ENCODE measurements at regions not wholly inside any gene's neighbourhood (a gene's known extent, or its start where the extent isn't known, plus 50 kb on each side); places are given as distances from the start of the nearest gene placed in this dataset.

- TF ChIP-seq SIN3A (IDR thresholded peaks at IDR 0.05; ENCODE audit: borderline replicate concordance in 2 of 2, control insufficient read depth in 1 of 2, low read depth in 2 of 2, low read length in 2 of 2) (no peak), NCOA2 (IDR thresholded peaks at IDR 0.05; ENCODE audit: partially characterized antibody in 2 of 2) (no peak), TRIM28 (IDR thresholded peaks at IDR 0.05) (no peak), BCLAF1 (IDR thresholded peaks at IDR 0.05; ENCODE audit: borderline replicate concordance in 1 of 2, control insufficient read depth in 1 of 2, low read depth in 2 of 2, low read length in 1 of 2) (no peak), ZNF436 (CRISPR knock-in tag; IDR thresholded peaks at IDR 0.05) (no peak), RAD51 (IDR thresholded peaks at IDR 0.05; ENCODE audit: borderline replicate concordance, low read depth) (peak; percentile 77)
- TF ChIP-seq, protein P1, sequence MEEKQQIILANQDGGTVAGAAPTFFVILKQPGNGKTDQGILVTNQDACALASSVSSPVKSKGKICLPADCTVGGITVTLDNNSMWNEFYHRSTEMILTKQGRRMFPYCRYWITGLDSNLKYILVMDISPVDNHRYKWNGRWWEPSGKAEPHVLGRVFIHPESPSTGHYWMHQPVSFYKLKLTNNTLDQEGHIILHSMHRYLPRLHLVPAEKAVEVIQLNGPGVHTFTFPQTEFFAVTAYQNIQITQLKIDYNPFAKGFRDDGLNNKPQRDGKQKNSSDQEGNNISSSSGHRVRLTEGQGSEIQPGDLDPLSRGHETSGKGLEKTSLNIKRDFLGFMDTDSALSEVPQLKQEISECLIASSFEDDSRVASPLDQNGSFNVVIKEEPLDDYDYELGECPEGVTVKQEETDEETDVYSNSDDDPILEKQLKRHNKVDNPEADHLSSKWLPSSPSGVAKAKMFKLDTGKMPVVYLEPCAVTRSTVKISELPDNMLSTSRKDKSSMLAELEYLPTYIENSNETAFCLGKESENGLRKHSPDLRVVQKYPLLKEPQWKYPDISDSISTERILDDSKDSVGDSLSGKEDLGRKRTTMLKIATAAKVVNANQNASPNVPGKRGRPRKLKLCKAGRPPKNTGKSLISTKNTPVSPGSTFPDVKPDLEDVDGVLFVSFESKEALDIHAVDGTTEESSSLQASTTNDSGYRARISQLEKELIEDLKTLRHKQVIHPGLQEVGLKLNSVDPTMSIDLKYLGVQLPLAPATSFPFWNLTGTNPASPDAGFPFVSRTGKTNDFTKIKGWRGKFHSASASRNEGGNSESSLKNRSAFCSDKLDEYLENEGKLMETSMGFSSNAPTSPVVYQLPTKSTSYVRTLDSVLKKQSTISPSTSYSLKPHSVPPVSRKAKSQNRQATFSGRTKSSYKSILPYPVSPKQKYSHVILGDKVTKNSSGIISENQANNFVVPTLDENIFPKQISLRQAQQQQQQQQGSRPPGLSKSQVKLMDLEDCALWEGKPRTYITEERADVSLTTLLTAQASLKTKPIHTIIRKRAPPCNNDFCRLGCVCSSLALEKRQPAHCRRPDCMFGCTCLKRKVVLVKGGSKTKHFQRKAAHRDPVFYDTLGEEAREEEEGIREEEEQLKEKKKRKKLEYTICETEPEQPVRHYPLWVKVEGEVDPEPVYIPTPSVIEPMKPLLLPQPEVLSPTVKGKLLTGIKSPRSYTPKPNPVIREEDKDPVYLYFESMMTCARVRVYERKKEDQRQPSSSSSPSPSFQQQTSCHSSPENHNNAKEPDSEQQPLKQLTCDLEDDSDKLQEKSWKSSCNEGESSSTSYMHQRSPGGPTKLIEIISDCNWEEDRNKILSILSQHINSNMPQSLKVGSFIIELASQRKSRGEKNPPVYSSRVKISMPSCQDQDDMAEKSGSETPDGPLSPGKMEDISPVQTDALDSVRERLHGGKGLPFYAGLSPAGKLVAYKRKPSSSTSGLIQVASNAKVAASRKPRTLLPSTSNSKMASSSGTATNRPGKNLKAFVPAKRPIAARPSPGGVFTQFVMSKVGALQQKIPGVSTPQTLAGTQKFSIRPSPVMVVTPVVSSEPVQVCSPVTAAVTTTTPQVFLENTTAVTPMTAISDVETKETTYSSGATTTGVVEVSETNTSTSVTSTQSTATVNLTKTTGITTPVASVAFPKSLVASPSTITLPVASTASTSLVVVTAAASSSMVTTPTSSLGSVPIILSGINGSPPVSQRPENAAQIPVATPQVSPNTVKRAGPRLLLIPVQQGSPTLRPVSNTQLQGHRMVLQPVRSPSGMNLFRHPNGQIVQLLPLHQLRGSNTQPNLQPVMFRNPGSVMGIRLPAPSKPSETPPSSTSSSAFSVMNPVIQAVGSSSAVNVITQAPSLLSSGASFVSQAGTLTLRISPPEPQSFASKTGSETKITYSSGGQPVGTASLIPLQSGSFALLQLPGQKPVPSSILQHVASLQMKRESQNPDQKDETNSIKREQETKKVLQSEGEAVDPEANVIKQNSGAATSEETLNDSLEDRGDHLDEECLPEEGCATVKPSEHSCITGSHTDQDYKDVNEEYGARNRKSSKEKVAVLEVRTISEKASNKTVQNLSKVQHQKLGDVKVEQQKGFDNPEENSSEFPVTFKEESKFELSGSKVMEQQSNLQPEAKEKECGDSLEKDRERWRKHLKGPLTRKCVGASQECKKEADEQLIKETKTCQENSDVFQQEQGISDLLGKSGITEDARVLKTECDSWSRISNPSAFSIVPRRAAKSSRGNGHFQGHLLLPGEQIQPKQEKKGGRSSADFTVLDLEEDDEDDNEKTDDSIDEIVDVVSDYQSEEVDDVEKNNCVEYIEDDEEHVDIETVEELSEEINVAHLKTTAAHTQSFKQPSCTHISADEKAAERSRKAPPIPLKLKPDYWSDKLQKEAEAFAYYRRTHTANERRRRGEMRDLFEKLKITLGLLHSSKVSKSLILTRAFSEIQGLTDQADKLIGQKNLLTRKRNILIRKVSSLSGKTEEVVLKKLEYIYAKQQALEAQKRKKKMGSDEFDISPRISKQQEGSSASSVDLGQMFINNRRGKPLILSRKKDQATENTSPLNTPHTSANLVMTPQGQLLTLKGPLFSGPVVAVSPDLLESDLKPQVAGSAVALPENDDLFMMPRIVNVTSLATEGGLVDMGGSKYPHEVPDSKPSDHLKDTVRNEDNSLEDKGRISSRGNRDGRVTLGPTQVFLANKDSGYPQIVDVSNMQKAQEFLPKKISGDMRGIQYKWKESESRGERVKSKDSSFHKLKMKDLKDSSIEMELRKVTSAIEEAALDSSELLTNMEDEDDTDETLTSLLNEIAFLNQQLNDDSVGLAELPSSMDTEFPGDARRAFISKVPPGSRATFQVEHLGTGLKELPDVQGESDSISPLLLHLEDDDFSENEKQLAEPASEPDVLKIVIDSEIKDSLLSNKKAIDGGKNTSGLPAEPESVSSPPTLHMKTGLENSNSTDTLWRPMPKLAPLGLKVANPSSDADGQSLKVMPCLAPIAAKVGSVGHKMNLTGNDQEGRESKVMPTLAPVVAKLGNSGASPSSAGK (IDR thresholded peaks at IDR 0.05), result peak; percentile 58
- TF ChIP-seq, protein P2, sequence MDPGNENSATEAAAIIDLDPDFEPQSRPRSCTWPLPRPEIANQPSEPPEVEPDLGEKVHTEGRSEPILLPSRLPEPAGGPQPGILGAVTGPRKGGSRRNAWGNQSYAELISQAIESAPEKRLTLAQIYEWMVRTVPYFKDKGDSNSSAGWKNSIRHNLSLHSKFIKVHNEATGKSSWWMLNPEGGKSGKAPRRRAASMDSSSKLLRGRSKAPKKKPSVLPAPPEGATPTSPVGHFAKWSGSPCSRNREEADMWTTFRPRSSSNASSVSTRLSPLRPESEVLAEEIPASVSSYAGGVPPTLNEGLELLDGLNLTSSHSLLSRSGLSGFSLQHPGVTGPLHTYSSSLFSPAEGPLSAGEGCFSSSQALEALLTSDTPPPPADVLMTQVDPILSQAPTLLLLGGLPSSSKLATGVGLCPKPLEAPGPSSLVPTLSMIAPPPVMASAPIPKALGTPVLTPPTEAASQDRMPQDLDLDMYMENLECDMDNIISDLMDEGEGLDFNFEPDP (CRISPR knock-in tag; IDR thresholded peaks at IDR 0.05), result no peak
Measured at GRCh38 chr6:106883808-106884262, 90.7 kb downstream of the CD24 start (continued).

All from K562 (cell line).